HCT116 (cell line): ENCODE measurements at regions not wholly inside any gene's neighbourhood (a gene's known extent, or its start where the extent isn't known, plus 50 kb on each side); places are given as distances from the start of the nearest gene placed in this dataset.

Source experiments
- ATAC-seq: fragments of 200-7000 bp; cut with Tn5 transposase; 2 replicates; pipeline ENCODE4 v1.9.1; 2020; ENCODE audit warnings: mild to moderate bottlenecking, moderate library complexity
- BruUV-seq: library from RNA; stranded (reverse); fragments of 400-500 nt; replicated peaks from 2 replicates; lab custom pipeline; 2021; lab: Mats Ljungman, UMichigan
- CTCF ChIA-PET: fragments of 300-600 bp; sonication (Branson Sonifier 250); formaldehyde crosslinking; loops from one replicate; lab custom pipeline; 2021; ENCODE audit warnings: antibody characterized with exemption; lab: Charles Lee
- POLR2A ChIA-PET: fragments of 300-600, 350-600 bp; sonication (Branson Sonifier 250); formaldehyde crosslinking; loops from one replicate; lab custom pipeline; 2021; ENCODE audit warnings: antibody characterized with exemption; lab: Charles Lee
- RAD21 ChIA-PET, 2 experiments: fragments of 300-600 bp; sonication (Branson Sonifier 250); formaldehyde crosslinking; loops; one replicate each; lab custom pipeline; 2023; ENCODE audit warnings: low total read pairs in 2 of 2; ENCODE audit not compliant: uncharacterized antibody in 2 of 2, unreplicated experiment in 2 of 2, low non-redundant PET in 1 of 2; lab: Charles Lee
- DNase-seq: peaks from one replicate; pipeline ENCODE4 v3.0.0-alpha.2; 2010; ENCODE audit warnings: low read depth, low spot score
- H2AFZ ChIP-seq: fragments of 200-600 bp; shearing (Covaris generic), sonication (generic); 2 replicates; pipeline ENCODE4 v1.6.1; 2017; ENCODE audit warnings: low read depth, mixed run types, mixed read lengths, antibody characterized with exemption, low read length; ENCODE audit not compliant: poor library complexity, severe bottlenecking
- H3K27ac ChIP-seq: 2 replicates; pipeline ENCODE4 v1.5.1; 2012; ENCODE audit warnings: low read depth, low read length
- H3K27me3 ChIP-seq: fragments of 200-600 bp; sonication (generic); 2 replicates; pipeline ENCODE4 v1.6.1; 2016; ENCODE audit warnings: mixed run types, low read length, mixed read lengths; ENCODE audit not compliant: insufficient read depth
- H3K36me3 ChIP-seq, 2 experiments: fragments of 200-500 bp in 1 of 2; fragments of 200-600 bp in 1 of 2; sonication (Bioruptor generic) in 1 of 2; sonication (generic) in 1 of 2; 2 replicates each; pipeline versions ENCODE4 v1.5.1 to v1.6.1; 2014 to 2016; ENCODE audit warnings: low read length in 2 of 2, inconsistent platforms in 1 of 2, mixed read lengths in 1 of 2, mixed run types in 1 of 2; ENCODE audit not compliant: insufficient read depth in 2 of 2, control insufficient read depth in 1 of 2
- H3K4me1 ChIP-seq, 2 experiments: fragments of 200-600 bp in 1 of 2; sonication (generic) in 1 of 2; 2 replicates each; pipeline versions ENCODE4 v1.5.1 to v1.6.1; 2012 to 2017; ENCODE audit warnings: low read length in 2 of 2, inconsistent platforms in 1 of 2, mild to moderate bottlenecking in 1 of 2, mixed read lengths in 1 of 2, mixed run types in 1 of 2, moderate library complexity in 1 of 2; ENCODE audit not compliant: insufficient read depth in 2 of 2, control insufficient read depth in 1 of 2
- H3K4me2 ChIP-seq: fragments of 200-600 bp; sonication (generic); 2 replicates; pipeline ENCODE4 v1.6.1; 2017; ENCODE audit warnings: mixed run types, low read length, mixed read lengths
- H3K4me3 ChIP-seq, 2 experiments: fragments of 200-600 bp in 1 of 2; sonication (generic) in 1 of 2; replicated peaks in 1 of 2; 2 replicates each; pipeline ENCODE4 v1.5.1; 2011 to 2016; ENCODE audit warnings: low read length in 2 of 2, control low read depth in 1 of 2, low read depth in 1 of 2, mild to moderate bottlenecking in 1 of 2, mixed read lengths in 1 of 2, mixed run types in 1 of 2
- H3K79me2 ChIP-seq: fragments of 200-600 bp; sonication (generic); 2 replicates; pipeline ENCODE4 v1.6.1; 2017; ENCODE audit warnings: mild to moderate bottlenecking, mixed run types, low read length, moderate library complexity, mixed read lengths; ENCODE audit not compliant: insufficient read depth
- H3K9ac ChIP-seq: fragments of 200-600 bp; sonication (generic); 2 replicates; pipeline ENCODE4 v1.6.1; 2016; ENCODE audit warnings: low read length, mixed read lengths
- H3K9me2 ChIP-seq: fragments of 200-600 bp; sonication (generic), shearing (Covaris generic); 2 replicates; pipeline ENCODE4 v1.6.1; 2017; ENCODE audit warnings: mixed run types, mild to moderate bottlenecking, moderate library complexity; ENCODE audit not compliant: insufficient read depth
- H3K9me3 ChIP-seq, 2 experiments: fragments of 200-500 bp in 1 of 2; fragments of 200-600 bp in 1 of 2; sonication (Bioruptor generic) in 1 of 2; sonication (generic) in 1 of 2; 2 replicates each; pipeline ENCODE4 v1.6.1; 2014 to 2017; ENCODE audit warnings: low read length in 2 of 2, mixed read lengths in 2 of 2, inconsistent platforms in 1 of 2, low read depth in 1 of 2, mild to moderate bottlenecking in 1 of 2, mixed run types in 1 of 2, moderate library complexity in 1 of 2; ENCODE audit not compliant: control insufficient read depth in 1 of 2, insufficient read depth in 1 of 2
- H4K20me1 ChIP-seq: fragments of 200-600 bp; sonication (generic), shearing (Covaris generic); 2 replicates; pipeline ENCODE4 v1.6.1; 2017; ENCODE audit warnings: mixed run types, mild to moderate bottlenecking, moderate library complexity; ENCODE audit not compliant: insufficient read depth
- ATF3 ChIP-seq: IDR thresholded peaks from 2 replicates; pipeline ENCODE4 v1.6.1; 2012
- CTCF ChIP-seq, 3 experiments: fragments of 200-600 bp in 1 of 3; sonication (generic) in 1 of 3; IDR thresholded peaks in 2 of 3; conservative IDR thresholded peaks in 1 of 3; 2 replicates each; pipeline ENCODE4 v1.5.1; 2012 to 2017; ENCODE audit warnings: low read depth in 2 of 3, low read length in 2 of 3, antibody characterized with exemption in 1 of 3, borderline replicate concordance in 1 of 3, control low read depth in 1 of 3, mild to moderate bottlenecking in 1 of 3, mixed read lengths in 1 of 3, mixed run types in 1 of 3, moderate library complexity in 1 of 3; ENCODE audit not compliant: insufficient read depth in 1 of 3
- EGR1 ChIP-seq: IDR thresholded peaks from 2 replicates; pipeline ENCODE4 v1.6.1; 2012; ENCODE audit warnings: low read depth
- MAX ChIP-seq: IDR thresholded peaks from 2 replicates; pipeline ENCODE4 v1.6.1; 2012
- TCF7L2 ChIP-seq: IDR thresholded peaks from 2 replicates; pipeline ENCODE4 v1.7.0; 2011; ENCODE audit warnings: borderline replicate concordance, inconsistent platforms; ENCODE audit not compliant: insufficient read depth, insufficient read length; ENCODE audit errors: extremely low read depth
- ZBTB33 ChIP-seq: IDR thresholded peaks from 2 replicates; pipeline ENCODE4 v1.6.1; 2011; ENCODE audit warnings: mild to moderate bottlenecking, low read length, moderate library complexity; ENCODE audit not compliant: insufficient replicate concordance; ENCODE audit errors: extremely low read depth
- intact Hi-C: fragments of 100-400 bp; cut with micrococcal nuclease; formaldehyde crosslinking; loops from 2 replicates; pipeline ENCODE4 v1.10.0; 2022

GRCh38 chr2:65669574-65669973, 237.2 kb upstream of the SPRED2 start:
- no TSS peak for BruUV-seq
- Histone ChIP-seq H4K20me1 (no peaks in the 10 kb centered on the region), H3K36me3 (no peaks in the 10 kb centered on the region), H3K79me2 (no peaks in the 10 kb centered on the region), H3K4me1 (peaks cover 0 to 8% of the 10 kb centered on the region in 2 experiments; a peak in 2 of 4 replicates), H3K4me3 (no peak overlapping the region), H2AFZ (no peak overlapping the region), H3K27ac (no peak overlapping the region), H3K9ac (no peak overlapping the region), H3K4me2 (no peak overlapping the region), H3K27me3 (no peaks in the 10 kb centered on the region), H3K9me3 (peaks cover 0 to 10% of the 10 kb centered on the region in 2 experiments; a peak in 2 of 4 replicates), H3K9me2 (no peaks in the 10 kb centered on the region)
- ATAC-seq (no peak), DNase-seq (no peak)
- ChIA-PET RAD21 (no interaction called here), POLR2A (no interaction called here), CTCF (no interaction called here)
- intact Hi-C loops, result no loop called here
- TF ChIP-seq CTCF (IDR thresholded peaks at IDR 0.05 in 2 of 3, conservative IDR thresholded peaks at IDR 0.05 in 1 of 3; ENCODE audit: borderline replicate concordance in 1 of 3, insufficient read depth in 1 of 3, low read depth in 2 of 3, low read length in 2 of 3) (no peak), MAX (no peak), ZBTB33 (no peak), EGR1 (no peak), TCF7L2 (no peak), ATF3 (no peak)
